ENCODE measurements at regions not wholly inside any gene's neighbourhood (a gene's known extent, or its start where the extent isn't known, plus 50 kb on each side); places are given as distances from the start of the nearest gene placed in this dataset.

DNA sequence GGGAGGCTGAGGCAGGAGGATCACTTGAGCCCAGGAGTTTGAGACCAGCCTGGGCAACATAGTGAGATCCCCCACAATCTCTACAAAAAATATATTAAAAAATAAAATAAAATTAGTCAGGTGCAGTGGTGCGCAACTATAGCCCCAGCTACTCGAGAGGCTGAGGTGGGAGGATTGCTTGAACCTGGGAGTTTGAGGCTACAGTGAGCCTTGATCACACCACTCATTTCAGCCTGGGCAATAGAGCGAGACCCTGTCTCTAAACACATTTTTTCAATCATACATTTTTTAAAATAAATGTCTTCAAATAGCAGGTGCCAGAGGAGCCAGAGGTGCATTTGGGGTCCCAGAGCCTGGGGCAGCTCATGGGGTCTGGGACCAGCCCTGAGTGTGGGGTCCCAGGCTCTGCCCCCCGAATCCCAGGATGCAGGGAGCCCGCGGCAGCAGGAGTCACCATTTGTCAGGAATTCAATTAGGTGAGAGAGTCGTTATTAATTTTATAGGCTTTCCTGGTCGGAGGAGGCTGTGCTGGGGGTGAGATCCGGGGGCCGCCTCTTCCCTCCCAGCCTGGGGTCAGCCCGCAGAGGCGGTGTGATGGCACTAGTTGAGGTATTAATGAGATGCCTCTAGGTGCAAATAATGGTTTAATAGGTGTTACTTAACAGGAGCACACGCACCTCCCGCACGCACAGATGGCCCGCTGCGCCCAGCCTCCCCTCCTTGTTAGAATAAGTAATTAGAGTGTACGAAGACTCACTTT, 78.3 kb downstream of the MICALL2 start:
- no peak for DNase-seq

DNA sequence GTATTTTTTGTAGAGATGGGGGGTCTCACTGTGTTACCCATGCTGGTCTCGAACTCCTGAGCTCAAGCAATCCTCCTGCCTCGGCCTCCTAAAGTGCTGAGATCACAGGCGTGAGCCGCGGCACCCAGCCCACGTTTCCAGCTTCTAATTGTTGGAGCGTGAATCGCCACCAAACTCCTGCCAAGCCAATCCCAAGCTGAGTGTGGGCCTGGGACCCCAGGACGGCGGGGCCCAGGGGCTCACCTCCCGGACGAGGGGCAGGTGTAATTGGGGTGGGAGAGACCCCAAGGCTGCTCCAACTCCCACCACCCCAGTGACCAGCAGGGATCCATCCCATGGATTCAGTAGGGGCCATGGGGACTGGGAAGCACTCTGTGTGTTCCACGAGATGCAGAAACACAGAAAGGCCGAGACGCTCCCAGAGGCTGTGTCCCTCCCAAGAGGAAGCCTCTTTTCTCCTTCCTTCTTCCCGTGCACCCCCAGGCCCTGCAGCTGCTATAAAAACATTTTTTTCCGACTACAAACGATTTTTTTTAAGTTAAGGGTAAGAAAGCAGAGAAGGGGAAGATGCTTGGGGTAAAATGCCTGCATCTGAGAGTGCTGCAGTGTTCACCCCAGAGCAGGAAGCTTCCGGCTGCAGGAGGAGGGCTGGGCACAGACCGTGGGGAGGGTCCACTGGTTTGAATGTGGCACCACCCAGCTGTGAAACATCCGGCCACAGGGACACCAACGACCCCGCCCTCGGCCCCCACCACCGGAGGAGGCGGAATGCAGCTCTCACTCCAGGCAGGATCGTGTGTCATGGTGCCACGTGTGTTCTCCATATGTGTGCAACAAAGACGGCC, 76.5 kb downstream of the MICALL2 start:
- no peak for DNase-seq

- DNase-seq, result no peak
Observed at GRCh38 chr7:1383398-1384112, 75.7 kb downstream of the MICALL2 start.

DNA sequence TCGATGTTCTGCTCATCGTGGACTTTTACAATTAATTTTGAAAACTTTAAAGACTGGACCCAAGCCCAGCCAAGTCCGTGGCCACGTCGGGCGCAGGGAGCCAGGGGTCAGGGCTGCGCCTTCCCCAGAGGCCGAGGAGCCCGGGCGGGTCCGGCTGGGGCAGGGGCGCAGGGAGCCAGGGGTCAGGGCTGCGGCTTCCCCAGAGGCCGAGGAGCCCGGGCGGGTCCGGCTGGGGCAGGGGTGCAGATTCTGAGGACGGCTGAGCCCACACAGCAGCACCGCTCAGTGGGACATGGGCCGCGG, 75.2 kb downstream of the MICALL2 start:
- DNase-seq, result no peak
